Epithelial cell of proximal tubule (primary cell): ENCODE measurements at regions not wholly inside any gene's neighbourhood (a gene's known extent, or its start where the extent isn't known, plus 50 kb on each side); places are given as distances from the start of the nearest gene placed in this dataset.

Source experiments
- DNase-seq: peaks from one replicate; pipeline ENCODE4 v3.0.0-alpha.2; 2011; ENCODE audit warnings: low read depth
- H3K4me3 ChIP-seq: 2 replicates; pipeline ENCODE4 v1.5.1; 2011; ENCODE audit warnings: low read depth, mild to moderate bottlenecking, low read length
- TF ChIP-seq, protein P1 (sequence below): conservative IDR thresholded peaks from 2 replicates; pipeline ENCODE4 v1.5.1; 2012; ENCODE audit warnings: low read depth, mild to moderate bottlenecking, low read length

DNA sequence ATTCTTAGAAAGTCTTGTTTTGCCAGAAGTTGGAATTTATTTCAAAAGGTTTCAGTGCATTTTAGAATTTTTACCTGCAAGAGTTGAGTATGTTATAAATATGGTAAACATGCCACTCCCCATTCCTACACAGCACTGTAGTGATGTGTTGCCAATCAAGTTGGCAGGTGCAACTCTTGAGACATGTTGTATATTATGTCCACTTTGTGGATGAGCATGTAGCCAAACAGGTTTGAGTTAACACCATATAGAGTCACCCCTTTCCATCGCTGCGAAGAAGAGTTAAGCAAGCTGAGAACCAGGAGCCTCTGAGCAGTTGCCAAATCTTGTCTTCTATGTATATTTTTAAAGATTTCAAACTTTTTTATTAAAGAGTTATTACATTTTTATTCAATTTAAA, 359.8 kb downstream of the LMO7 start:
- TF ChIP-seq, protein P1, sequence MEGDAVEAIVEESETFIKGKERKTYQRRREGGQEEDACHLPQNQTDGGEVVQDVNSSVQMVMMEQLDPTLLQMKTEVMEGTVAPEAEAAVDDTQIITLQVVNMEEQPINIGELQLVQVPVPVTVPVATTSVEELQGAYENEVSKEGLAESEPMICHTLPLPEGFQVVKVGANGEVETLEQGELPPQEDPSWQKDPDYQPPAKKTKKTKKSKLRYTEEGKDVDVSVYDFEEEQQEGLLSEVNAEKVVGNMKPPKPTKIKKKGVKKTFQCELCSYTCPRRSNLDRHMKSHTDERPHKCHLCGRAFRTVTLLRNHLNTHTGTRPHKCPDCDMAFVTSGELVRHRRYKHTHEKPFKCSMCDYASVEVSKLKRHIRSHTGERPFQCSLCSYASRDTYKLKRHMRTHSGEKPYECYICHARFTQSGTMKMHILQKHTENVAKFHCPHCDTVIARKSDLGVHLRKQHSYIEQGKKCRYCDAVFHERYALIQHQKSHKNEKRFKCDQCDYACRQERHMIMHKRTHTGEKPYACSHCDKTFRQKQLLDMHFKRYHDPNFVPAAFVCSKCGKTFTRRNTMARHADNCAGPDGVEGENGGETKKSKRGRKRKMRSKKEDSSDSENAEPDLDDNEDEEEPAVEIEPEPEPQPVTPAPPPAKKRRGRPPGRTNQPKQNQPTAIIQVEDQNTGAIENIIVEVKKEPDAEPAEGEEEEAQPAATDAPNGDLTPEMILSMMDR = no peak
- DNase-seq = no peak
- H3K4me3 ChIP-seq = no peak overlapping the region

DNA sequence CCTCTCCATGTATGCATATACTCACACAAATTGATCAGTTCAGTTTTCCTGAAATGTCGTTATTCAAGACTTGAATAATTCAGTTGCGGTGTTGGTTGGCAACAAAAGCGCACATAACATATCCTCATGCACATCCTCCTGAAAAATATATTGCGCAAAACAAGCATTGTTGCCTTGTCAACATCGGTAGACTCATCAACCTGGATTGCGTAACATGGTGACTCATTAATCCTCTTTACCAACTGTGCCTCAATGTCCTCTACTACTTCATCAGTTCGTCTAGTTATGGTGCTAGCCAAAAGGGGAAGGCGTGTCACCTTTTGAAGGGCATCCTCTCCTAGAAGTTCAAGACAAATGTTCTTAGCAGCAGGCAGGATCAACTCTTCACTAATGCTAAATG, 357.7 kb downstream of the LMO7 start:
- DNase-seq = no peak

GRCh38 chr13:75993241-75993640, 357.1 kb downstream of the LMO7 start:
- DNase-seq = no peak
- no peak overlapping the region for H3K4me3 ChIP-seq
- TF ChIP-seq, protein P1 = no peak

More for the DNA sequence above, 357.7 kb downstream of the LMO7 start:
- H3K4me3 ChIP-seq = no peak overlapping the region
- TF ChIP-seq, protein P1 = no peak

- DNase-seq = no peak
- H3K4me3 ChIP-seq = no peak overlapping the region
- TF ChIP-seq, protein P1 = no peak
These were observed 350.7 kb downstream of the LMO7 start for GRCh38 chr13:75986818-75987217.

DNA sequence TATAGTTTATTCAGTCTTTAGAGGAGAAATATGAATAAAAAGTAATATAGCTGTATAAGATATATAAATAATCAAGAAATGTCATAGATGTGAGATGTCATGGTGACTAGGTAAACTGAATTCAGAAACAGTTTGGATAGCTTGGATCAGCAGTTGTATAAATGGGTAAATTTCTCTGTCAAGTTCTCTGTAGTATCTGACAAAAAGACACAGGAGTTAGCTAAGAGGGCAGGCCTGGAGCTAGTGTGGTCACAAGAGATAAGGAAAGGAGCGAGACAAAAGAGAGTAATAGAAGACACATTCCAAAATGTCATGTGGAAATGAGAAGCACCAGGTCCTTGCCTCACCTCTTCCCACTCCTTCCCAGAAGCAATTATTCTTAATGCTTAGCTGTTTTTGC, 349.0 kb downstream of the LMO7 start:
- TF ChIP-seq, protein P1 = no peak
- no peak for DNase-seq
- H3K4me3 ChIP-seq = no peak overlapping the region

DNA sequence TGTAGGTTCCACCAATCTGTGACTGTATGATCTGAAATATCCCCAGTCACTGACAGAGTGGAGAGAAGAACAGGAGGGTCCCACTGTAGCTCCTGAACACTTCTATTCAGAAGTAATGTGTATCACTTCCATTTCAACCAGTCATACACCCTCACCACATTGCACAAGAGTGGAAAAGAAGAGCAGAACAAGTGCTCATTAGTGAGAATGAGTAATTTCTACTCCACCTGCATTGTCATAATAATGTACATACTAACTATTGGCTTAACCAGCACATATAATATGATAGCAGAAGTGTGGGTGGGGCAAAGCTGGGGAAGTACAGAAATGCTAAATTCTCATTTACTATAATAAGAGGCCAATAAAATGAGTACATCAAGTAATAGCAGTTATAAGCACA, 342.7 kb downstream of the LMO7 start:
- no peak overlapping the region for H3K4me3 ChIP-seq
- no peak for DNase-seq
- TF ChIP-seq, protein P1 = no peak

GRCh38 chr13:75968103-75968838, 332.1 kb downstream of the LMO7 start:
- TF ChIP-seq, protein P1 = no peak
- no peak for DNase-seq
- no peak overlapping the region for H3K4me3 ChIP-seq
